HEK293T (cell line): ENCODE measurements at regions not wholly inside any gene's neighbourhood (a gene's known extent, or its start where the extent isn't known, plus 50 kb on each side); places are given as distances from the start of the nearest gene placed in this dataset.

Experiments
- CTCF ChIA-PET: fragments of 350-600 bp; formaldehyde crosslinking; extraction: SDS; loops from one replicate; lab custom pipeline; 2021; ENCODE audit warnings: antibody characterized with exemption, inconsistent platforms; lab: Yijun Ruan, JAX
- POLR2A ChIA-PET: fragments of 350-600 bp; formaldehyde crosslinking; extraction: SDS; loops from one replicate; lab custom pipeline; 2020; ENCODE audit warnings: antibody characterized with exemption, inconsistent platforms; lab: Yijun Ruan, JAX
- DNase-seq: peaks from one replicate; pipeline ENCODE4 v3.0.0; 2012; ENCODE audit warnings: mixed read lengths; ENCODE audit errors: extremely low spot score
- ARNT ChIP-seq: fragments of 450-650 bp; IDR thresholded peaks from 2 replicates; pipeline ENCODE4 v1.6.1; 2017; ENCODE audit warnings: mild to moderate bottlenecking
- BHLHE40 ChIP-seq: fragments of 450-650 bp; IDR thresholded peaks from 2 replicates; pipeline ENCODE4 v1.6.1; 2016; ENCODE audit warnings: mild to moderate bottlenecking, moderate library complexity, borderline replicate concordance
- CTBP1 ChIP-seq: fragments of 450-650 bp; IDR thresholded peaks from 2 replicates; pipeline ENCODE4 v1.6.1; 2016; ENCODE audit warnings: borderline replicate concordance
- ELF4 ChIP-seq: fragments of 450-650 bp; IDR thresholded peaks from 2 replicates; pipeline ENCODE4 v1.6.1; 2017; ENCODE audit warnings: antibody characterized with exemption
- FOXA1 ChIP-seq: fragments of 450-650 bp; IDR thresholded peaks from 2 replicates; pipeline ENCODE4 v1.6.1; 2016; ENCODE audit warnings: mild to moderate bottlenecking
- FOXK2 ChIP-seq: fragments of 450-650 bp; IDR thresholded peaks from 2 replicates; pipeline ENCODE4 v1.6.1; 2016; ENCODE audit warnings: mild to moderate bottlenecking
- FOXM1 ChIP-seq: fragments of 450-650 bp; IDR thresholded peaks from 2 replicates; pipeline ENCODE4 v1.6.1; 2017; ENCODE audit warnings: mild to moderate bottlenecking, borderline replicate concordance
- HDGF ChIP-seq: fragments of 450-650 bp; IDR thresholded peaks from 2 replicates; pipeline ENCODE4 v1.6.1; 2017; ENCODE audit warnings: antibody characterized with exemption, borderline replicate concordance
- L3MBTL2 ChIP-seq: fragments of 450-650 bp; conservative IDR thresholded peaks from 2 replicates; pipeline ENCODE4 v1.6.1; 2016; ENCODE audit warnings: mild to moderate bottlenecking
- LEF1 ChIP-seq: fragments of 450-650 bp; IDR thresholded peaks from 2 replicates; pipeline ENCODE4 v1.6.1; 2017; ENCODE audit warnings: mild to moderate bottlenecking, borderline replicate concordance
- NFRKB ChIP-seq: fragments of 450-650 bp; IDR thresholded peaks from 2 replicates; pipeline ENCODE4 v1.6.1; 2016; ENCODE audit warnings: mild to moderate bottlenecking, moderate library complexity
- PKNOX1 ChIP-seq: fragments of 450-650 bp; IDR thresholded peaks from 2 replicates; pipeline ENCODE4 v1.6.1; 2016
- SP1 ChIP-seq: fragments of 450-650 bp; IDR thresholded peaks from 2 replicates; pipeline ENCODE4 v1.6.1; 2017
- SUZ12 ChIP-seq: fragments of 450-650 bp; IDR thresholded peaks from 2 replicates; pipeline ENCODE4 v1.6.1; 2016; ENCODE audit warnings: mild to moderate bottlenecking
- TARDBP ChIP-seq: fragments of 450-650 bp; IDR thresholded peaks from 2 replicates; pipeline ENCODE4 v1.6.1; 2016
- ZNF384 ChIP-seq: fragments of 450-650 bp; IDR thresholded peaks from 2 replicates; pipeline ENCODE4 v1.6.1; 2016

GRCh38 chr2:234686088-234686890, 189.4 kb upstream of the ARL4C start:
- CTCF ChIA-PET, result no interaction called here
- POLR2A ChIA-PET, result no interaction called here
- TF ChIP-seq ARNT (no peak), FOXA1 (no peak), ZNF384 (no peak), HDGF (no peak), BHLHE40 (no peak), L3MBTL2 (no peak), TARDBP (no peak), CTBP1 (no peak), FOXK2 (no peak), SUZ12 (no peak), PKNOX1 (no peak), SP1 (no peak), FOXM1 (no peak), NFRKB (no peak), ELF4 (no peak), LEF1 (no peak)
- no peak for DNase-seq

GRCh38 chr2:234684466-234684865, 187.6 kb upstream of the ARL4C start:
- POLR2A ChIA-PET, result no interaction called here

GRCh38 chr2:234683950-234684349, 187.1 kb upstream of the ARL4C start:
- DNase-seq, result no peak
- POLR2A ChIA-PET, result no interaction called here
- CTCF ChIA-PET, result interaction anchor here (0.6 to 0.7 kb wide), 2 partner anchors 60 to 774 kb away, joined by 3 to 4 read pairs; no protein-coding TSS in a partner anchor
- no peak for TF ChIP-seq CTBP1

More at GRCh38 chr2:234684466-234684865, 187.6 kb upstream of the ARL4C start:
- CTCF ChIA-PET, result interaction anchor here (0.7 kb wide), 1 partner anchor 775 kb away, joined by 4 read pairs; no protein-coding TSS in a partner anchor
- TF ChIP-seq ARNT (no peak), CTBP1 (no peak), NFRKB (no peak), SP1 (no peak), BHLHE40 (no peak), ZNF384 (no peak), HDGF (no peak)
- DNase-seq, result no peak

GRCh38 chr2:234682492-234683228, 185.8 kb upstream of the ARL4C start:
- CTCF ChIA-PET, result no interaction called here
- no peak for DNase-seq
- TF ChIP-seq TARDBP (no peak), FOXK2 (no peak), BHLHE40 (no peak), L3MBTL2 (no peak), SUZ12 (no peak), NFRKB (no peak), CTBP1 (no peak), PKNOX1 (no peak), HDGF (no peak)
- POLR2A ChIA-PET, result no interaction called here

- CTCF ChIA-PET, result no interaction called here
- POLR2A ChIA-PET, result no interaction called here
- TF ChIP-seq ARNT (no peak), L3MBTL2 (no peak), LEF1 (no peak)
- no peak for DNase-seq
Measured at GRCh38 chr2:234680688-234681619, 184.1 kb upstream of the ARL4C start.

- no peak for DNase-seq
- CTCF ChIA-PET, result no interaction called here
- TF ChIP-seq NFRKB (no peak), FOXM1 (no peak), SP1 (no peak), HDGF (no peak), SUZ12 (no peak), ELF4 (no peak), ZNF384 (no peak), ARNT (no peak), LEF1 (no peak), FOXK2 (no peak), CTBP1 (no peak), L3MBTL2 (no peak), PKNOX1 (no peak), FOXA1 (no peak), TARDBP (no peak), BHLHE40 (no peak)
- POLR2A ChIA-PET, result no interaction called here
Measured at GRCh38 chr2:234679741-234680687, 183.1 kb upstream of the ARL4C start.
